Caco-2 (cell line): ENCODE measurements at regions not wholly inside any gene's neighbourhood (a gene's known extent, or its start where the extent isn't known, plus 50 kb on each side); places are given as distances from the start of the nearest gene placed in this dataset.

Source experiments
- BruUV-seq: library from RNA; stranded (reverse); fragments of 400-500 nt; replicated peaks from 2 replicates; lab custom pipeline; 2021; lab: Mats Ljungman, UMichigan
- CTCF ChIA-PET: fragments of 300-600 bp; sonication (Branson Sonifier 250); formaldehyde crosslinking; loops from one replicate; lab custom pipeline; 2022; ENCODE audit warnings: antibody characterized with exemption; lab: Charles Lee
- POLR2A ChIA-PET: fragments of 300-600 bp; sonication (Branson Sonifier 250); formaldehyde crosslinking; loops from one replicate; lab custom pipeline; 2022; ENCODE audit warnings: antibody characterized with exemption; lab: Charles Lee
- DNase-seq, 2 experiments: peaks; one replicate each; pipeline versions ENCODE4 v3.0.0 to v3.0.0-alpha.2; 2020 to 2022
- H3K27me3 ChIP-seq: replicated peaks from 2 replicates; pipeline ENCODE4 v1.6.0; 2011; ENCODE audit warnings: low read length; ENCODE audit not compliant: control insufficient read depth, insufficient read depth
- H3K36me3 ChIP-seq: 2 replicates; pipeline ENCODE4 v1.5.1; 2011; ENCODE audit warnings: low read length; ENCODE audit not compliant: control insufficient read depth, insufficient read depth
- H3K4me1 ChIP-seq: fragments of 250-450 bp; sonication (Bioruptor Pico); 2 replicates; pipeline ENCODE4 v1.5.1; 2020; ENCODE audit warnings: mild to moderate bottlenecking
- H3K4me3 ChIP-seq: 2 replicates; pipeline ENCODE4 v1.5.1; 2011; ENCODE audit warnings: low read depth, mild to moderate bottlenecking, control low read depth, low read length
- H3K9me3 ChIP-seq: fragments of 250-450 bp; sonication (Bioruptor Pico); 2 replicates; pipeline ENCODE4 v1.5.1; 2020; ENCODE audit warnings: mild to moderate bottlenecking, moderate library complexity
- H3K27ac Mint-ChIP-seq: one replicate; pipeline ENCODE4 v1.8.0; 2022; ENCODE audit warnings: mixed read lengths; ENCODE audit not compliant: unreplicated experiment
- H3K27me3 Mint-ChIP-seq: one replicate; pipeline ENCODE4 v1.8.0; 2022; ENCODE audit warnings: mixed read lengths; ENCODE audit not compliant: insufficient read depth, unreplicated experiment
- H3K36me3 Mint-ChIP-seq: one replicate; pipeline ENCODE4 v1.8.0; 2022; ENCODE audit warnings: mild to moderate bottlenecking, mixed read lengths; ENCODE audit not compliant: insufficient read depth, unreplicated experiment
- H3K4me1 Mint-ChIP-seq: one replicate; pipeline ENCODE4 v1.8.0; 2022; ENCODE audit warnings: low read depth, mixed read lengths; ENCODE audit not compliant: unreplicated experiment
- H3K4me3 Mint-ChIP-seq: one replicate; pipeline ENCODE4 v1.8.0; 2022; ENCODE audit warnings: mild to moderate bottlenecking, moderate library complexity, mixed read lengths; ENCODE audit not compliant: unreplicated experiment
- H3K9me3 Mint-ChIP-seq: one replicate; pipeline ENCODE4 v1.8.0; 2022; ENCODE audit warnings: mixed read lengths; ENCODE audit not compliant: unreplicated experiment
- intact Hi-C: fragments of 100-400 bp; cut with micrococcal nuclease; formaldehyde crosslinking; loops from one replicate; pipeline ENCODE4 v1.10.0; 2022; ENCODE audit not compliant: unreplicated experiment
- TF ChIP-seq, protein P1 (sequence below), 2 experiments: fragments of 200-600 bp in 1 of 2; IDR thresholded peaks; 1 replicate in 1 of 2; 2 replicates in 1 of 2; pipeline versions ENCODE4 v1.5.1 to v1.8.0; 2011 to 2022; ENCODE audit warnings: antibody characterized with exemption in 1 of 2, control low read depth in 1 of 2, inconsistent platforms in 1 of 2, low read depth in 1 of 2, low read length in 1 of 2, mild to moderate bottlenecking in 1 of 2, moderate library complexity in 1 of 2; ENCODE audit not compliant: insufficient read depth in 1 of 2, severe bottlenecking in 1 of 2, unreplicated experiment in 1 of 2

DNA sequence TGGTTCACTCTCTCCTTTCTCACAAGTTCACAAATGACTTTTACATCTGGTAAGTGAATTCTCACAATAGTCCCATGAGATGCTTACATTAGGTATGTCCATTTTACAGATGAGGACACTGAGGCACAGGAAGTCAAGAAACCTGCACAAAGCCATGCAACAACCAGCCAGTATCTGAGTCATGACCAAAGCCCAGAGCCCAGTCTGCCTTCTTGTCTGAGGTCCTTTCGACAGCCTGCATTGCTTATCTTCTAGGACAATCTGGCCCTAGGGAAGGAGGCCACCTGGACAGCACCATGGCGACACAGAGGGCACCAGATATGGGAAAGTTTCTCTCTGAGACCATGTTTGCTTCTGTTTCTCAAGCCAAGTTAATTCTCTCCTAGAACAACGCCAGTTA is 197.1 kb downstream of the NSG2 start:
- BruUV-seq: no TSS peak
- Mint-ChIP-seq H3K27me3 (peaks cover 14% of the 10 kb centered on the region), H3K27ac (no peak overlapping the region), H3K9me3 (peaks cover 10% of the 10 kb centered on the region), H3K4me1 (no peaks in the 10 kb centered on the region), H3K4me3 (no peak overlapping the region), H3K36me3 (no peaks in the 10 kb centered on the region)
- POLR2A ChIA-PET: no interaction called here
- CTCF ChIA-PET: no interaction called here
- Histone ChIP-seq H3K36me3 (no peaks in the 10 kb centered on the region), H3K4me3 (no peak overlapping the region), H3K9me3 (peaks cover 7% of the 10 kb centered on the region; the same call in 1 of the 2 replicates), H3K27me3 (no peaks in the 10 kb centered on the region), H3K4me1 (no peaks in the 10 kb centered on the region)
- intact Hi-C loops: no loop called here
- TF ChIP-seq, protein P1, sequence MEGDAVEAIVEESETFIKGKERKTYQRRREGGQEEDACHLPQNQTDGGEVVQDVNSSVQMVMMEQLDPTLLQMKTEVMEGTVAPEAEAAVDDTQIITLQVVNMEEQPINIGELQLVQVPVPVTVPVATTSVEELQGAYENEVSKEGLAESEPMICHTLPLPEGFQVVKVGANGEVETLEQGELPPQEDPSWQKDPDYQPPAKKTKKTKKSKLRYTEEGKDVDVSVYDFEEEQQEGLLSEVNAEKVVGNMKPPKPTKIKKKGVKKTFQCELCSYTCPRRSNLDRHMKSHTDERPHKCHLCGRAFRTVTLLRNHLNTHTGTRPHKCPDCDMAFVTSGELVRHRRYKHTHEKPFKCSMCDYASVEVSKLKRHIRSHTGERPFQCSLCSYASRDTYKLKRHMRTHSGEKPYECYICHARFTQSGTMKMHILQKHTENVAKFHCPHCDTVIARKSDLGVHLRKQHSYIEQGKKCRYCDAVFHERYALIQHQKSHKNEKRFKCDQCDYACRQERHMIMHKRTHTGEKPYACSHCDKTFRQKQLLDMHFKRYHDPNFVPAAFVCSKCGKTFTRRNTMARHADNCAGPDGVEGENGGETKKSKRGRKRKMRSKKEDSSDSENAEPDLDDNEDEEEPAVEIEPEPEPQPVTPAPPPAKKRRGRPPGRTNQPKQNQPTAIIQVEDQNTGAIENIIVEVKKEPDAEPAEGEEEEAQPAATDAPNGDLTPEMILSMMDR (IDR thresholded peaks at IDR 0.05; ENCODE audit: insufficient read depth in 1 of 2, low read depth in 1 of 2, low read length in 1 of 2, severe bottlenecking in 1 of 2, unreplicated experiment in 1 of 2): no peak
- DNase-seq: no peak

DNA sequence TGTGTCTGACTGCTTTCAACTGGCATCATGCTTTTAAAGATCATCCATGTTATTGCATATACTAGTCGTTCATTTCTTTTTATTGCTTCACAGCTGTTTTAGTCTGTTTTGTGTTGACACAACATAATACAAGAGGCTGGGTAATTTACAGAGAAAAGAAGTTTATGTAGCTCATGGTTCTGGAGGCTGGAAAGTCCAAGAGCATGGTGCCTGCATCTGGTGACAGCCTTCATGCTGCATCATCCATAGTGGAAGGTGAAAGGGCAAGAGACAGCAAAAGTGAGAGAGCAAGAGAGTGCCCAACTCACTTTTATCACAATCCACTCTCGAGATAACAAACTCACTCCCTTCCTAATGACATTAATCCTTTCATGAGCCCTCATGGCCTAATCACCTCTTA is 198.4 kb downstream of the NSG2 start:
- Histone ChIP-seq H3K27me3 (no peaks in the 10 kb centered on the region), H3K4me1 (no peaks in the 10 kb centered on the region), H3K36me3 (no peaks in the 10 kb centered on the region), H3K9me3 (peaks cover 7% of the 10 kb centered on the region; the same call in 1 of the 2 replicates), H3K4me3 (no peak overlapping the region)
- Mint-ChIP-seq H3K9me3 (peaks cover 19% of the 10 kb centered on the region), H3K4me1 (no peaks in the 10 kb centered on the region), H3K27me3 (peaks cover 20% of the 10 kb centered on the region), H3K4me3 (no peak overlapping the region), H3K27ac (no peak overlapping the region), H3K36me3 (no peaks in the 10 kb centered on the region)
- POLR2A ChIA-PET: no interaction called here
- intact Hi-C loops: no loop called here
- BruUV-seq: no TSS peak
- no peak for DNase-seq
- CTCF ChIA-PET: no interaction called here
- TF ChIP-seq, protein P1 (IDR thresholded peaks at IDR 0.05; ENCODE audit: insufficient read depth in 1 of 2, low read depth in 1 of 2, low read length in 1 of 2, severe bottlenecking in 1 of 2, unreplicated experiment in 1 of 2): no peak

DNA sequence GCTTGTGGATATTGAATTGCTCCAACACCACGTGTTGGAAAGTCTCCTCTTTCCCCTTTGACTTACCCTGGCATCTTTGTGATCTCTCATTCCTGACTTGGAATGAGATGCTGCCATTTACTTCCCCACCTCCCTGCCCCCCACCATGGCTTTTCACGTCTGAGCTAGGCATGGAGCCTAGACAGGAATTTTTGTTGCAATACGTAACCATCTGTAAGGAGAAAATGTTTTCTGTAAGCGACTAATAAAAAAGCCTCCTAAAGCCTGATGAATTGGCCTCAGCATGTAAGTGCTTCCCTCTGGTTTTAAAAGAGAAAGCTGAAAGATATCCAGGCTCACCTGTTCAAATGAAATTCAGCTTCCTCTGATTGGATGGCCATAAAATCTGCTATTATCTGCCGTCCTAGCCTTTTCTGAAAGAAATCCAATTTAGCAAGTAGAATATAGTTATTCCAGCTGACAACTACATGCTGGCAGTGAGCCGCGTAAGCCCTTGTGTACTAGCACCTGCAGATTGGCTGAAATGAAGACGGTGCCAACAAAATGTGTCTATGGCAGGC is 200.1 kb downstream of the NSG2 start:
- CTCF ChIA-PET: interaction anchor here (0.6 kb wide), 1 partner anchor 368 kb away, joined by 3 read pairs; no protein-coding TSS in a partner anchor
- no peak overlapping the region for H3K4me3 Mint-ChIP-seq
- H3K36me3 Mint-ChIP-seq: no peaks in the 10 kb centered on the region
- TF ChIP-seq, protein P1 (IDR thresholded peaks at IDR 0.05; ENCODE audit: insufficient read depth in 1 of 2, low read depth in 1 of 2, low read length in 1 of 2, severe bottlenecking in 1 of 2, unreplicated experiment in 1 of 2): no peak
- POLR2A ChIA-PET: interaction anchor here (0.6 kb wide), 1 partner anchor 758 kb away, joined by 10 read pairs; no protein-coding TSS in a partner anchor
- no peak overlapping the region for H3K27ac Mint-ChIP-seq
- intact Hi-C loops: no loop called here
- H3K4me3 ChIP-seq: no peak overlapping the region
- no peak for DNase-seq
- 0 out of 2 replicates have a peak, but pooled peaks cover 7% of the 10 kb centered on the region for H3K9me3 ChIP-seq
- no peaks in the 10 kb centered on the region for H3K4me1 ChIP-seq
- no peaks in the 10 kb centered on the region for H3K4me1 Mint-ChIP-seq
- H3K27me3 ChIP-seq: no peaks in the 10 kb centered on the region
- BruUV-seq: no TSS peak
- H3K27me3 Mint-ChIP-seq: peaks cover 18% of the 10 kb centered on the region
- H3K9me3 Mint-ChIP-seq: peaks cover 10% of the 10 kb centered on the region
- H3K36me3 ChIP-seq: no peaks in the 10 kb centered on the region
